ENCODE measurements at regions not wholly inside any gene's neighbourhood (a gene's known extent, or its start where the extent isn't known, plus 50 kb on each side); places are given as distances from the start of the nearest gene placed in this dataset.

DNA sequence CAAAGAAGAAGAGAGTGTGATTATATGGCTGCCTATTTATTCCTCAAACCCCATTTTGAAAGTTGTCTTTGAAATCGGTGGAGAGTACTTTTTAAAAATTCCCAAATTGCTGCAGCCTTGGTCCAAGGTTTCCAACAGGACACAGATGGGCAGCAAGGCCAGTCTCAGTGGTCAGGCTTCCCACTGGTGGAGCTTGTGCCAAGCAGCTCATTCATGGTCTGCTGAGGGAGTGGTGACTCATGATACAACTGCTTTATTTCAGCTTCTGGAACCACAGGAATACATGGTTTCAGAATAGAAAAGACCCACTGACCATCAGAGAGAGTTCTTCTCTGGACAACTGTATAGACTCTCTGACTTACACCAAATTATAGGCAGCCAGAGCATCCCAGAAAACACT lies 673.1 kb upstream of the KLF4 start:
- Mint-ChIP-seq H3K36me3 (no peaks in the 10 kb centered on the region), H3K9me3 (peaks cover 0 to 6% (median 3%) of the 10 kb centered on the region in 7 donors), H3K27ac (no peak overlapping the region), H3K27me3 (ENCODE audit: low read depth in 3 of 3) (peaks cover 2 to 4% (median 4%) of the 10 kb centered on the region in 3 donors), H3K4me1 (peaks cover 25% of the 10 kb centered on the region), H3K4me3 (no peak overlapping the region)
- TF ChIP-seq, protein P1, sequence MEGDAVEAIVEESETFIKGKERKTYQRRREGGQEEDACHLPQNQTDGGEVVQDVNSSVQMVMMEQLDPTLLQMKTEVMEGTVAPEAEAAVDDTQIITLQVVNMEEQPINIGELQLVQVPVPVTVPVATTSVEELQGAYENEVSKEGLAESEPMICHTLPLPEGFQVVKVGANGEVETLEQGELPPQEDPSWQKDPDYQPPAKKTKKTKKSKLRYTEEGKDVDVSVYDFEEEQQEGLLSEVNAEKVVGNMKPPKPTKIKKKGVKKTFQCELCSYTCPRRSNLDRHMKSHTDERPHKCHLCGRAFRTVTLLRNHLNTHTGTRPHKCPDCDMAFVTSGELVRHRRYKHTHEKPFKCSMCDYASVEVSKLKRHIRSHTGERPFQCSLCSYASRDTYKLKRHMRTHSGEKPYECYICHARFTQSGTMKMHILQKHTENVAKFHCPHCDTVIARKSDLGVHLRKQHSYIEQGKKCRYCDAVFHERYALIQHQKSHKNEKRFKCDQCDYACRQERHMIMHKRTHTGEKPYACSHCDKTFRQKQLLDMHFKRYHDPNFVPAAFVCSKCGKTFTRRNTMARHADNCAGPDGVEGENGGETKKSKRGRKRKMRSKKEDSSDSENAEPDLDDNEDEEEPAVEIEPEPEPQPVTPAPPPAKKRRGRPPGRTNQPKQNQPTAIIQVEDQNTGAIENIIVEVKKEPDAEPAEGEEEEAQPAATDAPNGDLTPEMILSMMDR (IDR thresholded peaks at IDR 0.05) = no peak
- H3K79me2 ChIP-seq (ENCODE audit: insufficient read depth, low read length) = no peaks in the 10 kb centered on the region
- H3K4me1 ChIP-seq (ENCODE audit: control insufficient read depth in 1 of 2, insufficient read depth in 2 of 2, low read length in 2 of 2) = peaks cover 9 to 13% of the 10 kb centered on the region in 2 donors
- no peaks in the 10 kb centered on the region for H3K9me3 ChIP-seq (replicated peaks in 1 of 2; ENCODE audit: control insufficient read depth in 1 of 2, insufficient read depth in 1 of 2, low read length in 2 of 2)
- no peak overlapping the region for H3K4me2 ChIP-seq (replicated peaks; ENCODE audit: extremely low read depth, low read length, poor library complexity, severe bottlenecking)
- intact Hi-C loops (cut with micrococcal nuclease) = loop anchor here in 1 of 2 donors (5.0 kb wide), 1 partner anchor 60 kb away; no protein-coding TSS in a partner anchor
- no peaks in the 10 kb centered on the region for H3K36me3 ChIP-seq (replicated peaks in 1 of 2; ENCODE audit: control insufficient read depth in 1 of 2, insufficient read depth in 2 of 2, low read length in 2 of 2)
- H3K27ac ChIP-seq (ENCODE audit: low read depth in 1 of 2, low read length in 2 of 2) = no peak overlapping the region
- no peak overlapping the region for H3K9ac ChIP-seq (ENCODE audit: insufficient read depth, low read length, poor library complexity, severe bottlenecking)
- no peaks in the 10 kb centered on the region for H3K27me3 ChIP-seq (ENCODE audit: control insufficient read depth in 2 of 2, insufficient read depth in 2 of 2, low read length in 2 of 2)
- H4K20me1 ChIP-seq (ENCODE audit: insufficient read depth, low read length) = no peaks in the 10 kb centered on the region
- no peak overlapping the region for H2AFZ ChIP-seq (ENCODE audit: insufficient read depth, low read depth, low read length, poor library complexity, severe bottlenecking)
- no peak for DNase-seq
- WGBS (ENCODE audit: insufficient coverage) = 100% methylated on average over 1 of the region's 1 CpG
- no peak overlapping the region for H3K4me3 ChIP-seq (replicated peaks in 1 of 3; ENCODE audit: low read depth in 2 of 3, low read length in 3 of 3)

DNA sequence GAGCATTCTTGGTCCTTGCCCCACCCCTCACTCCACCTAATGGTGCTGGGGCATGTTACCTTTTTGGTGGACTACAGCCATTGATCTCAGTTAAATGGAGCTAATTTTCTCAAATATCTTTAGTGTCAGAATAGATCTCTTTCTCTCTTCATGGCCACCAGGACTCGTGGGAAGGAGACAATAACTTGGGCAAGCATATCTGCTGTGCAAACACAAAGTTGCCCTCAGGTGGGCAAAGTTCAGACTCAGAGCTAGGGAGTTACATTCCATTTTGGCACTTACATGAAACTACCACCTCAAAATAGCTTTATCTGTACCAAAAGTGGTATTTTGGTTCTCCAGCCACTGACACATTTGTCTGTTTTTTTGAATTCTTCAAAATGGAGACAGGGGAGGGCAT lies 671.9 kb upstream of the KLF4 start:
- peaks cover 0 to 6% (median 3%) of the 10 kb centered on the region in 7 donors for H3K9me3 Mint-ChIP-seq
- Histone ChIP-seq H2AFZ (ENCODE audit: insufficient read depth, low read depth, low read length, poor library complexity, severe bottlenecking) (no peak overlapping the region), H3K36me3 (replicated peaks in 1 of 2; ENCODE audit: control insufficient read depth in 1 of 2, insufficient read depth in 2 of 2, low read length in 2 of 2) (no peaks in the 10 kb centered on the region), H3K79me2 (ENCODE audit: insufficient read depth, low read length) (no peaks in the 10 kb centered on the region), H3K27ac (ENCODE audit: low read depth in 1 of 2, low read length in 2 of 2) (no peak overlapping the region), H3K4me1 (ENCODE audit: control insufficient read depth in 1 of 2, insufficient read depth in 2 of 2, low read length in 2 of 2) (peaks cover 12 to 24% of the 10 kb centered on the region in 2 donors), H3K27me3 (ENCODE audit: control insufficient read depth in 2 of 2, insufficient read depth in 2 of 2, low read length in 2 of 2) (no peaks in the 10 kb centered on the region), H3K4me2 (replicated peaks; ENCODE audit: extremely low read depth, low read length, poor library complexity, severe bottlenecking) (no peak overlapping the region), H4K20me1 (ENCODE audit: insufficient read depth, low read length) (no peaks in the 10 kb centered on the region), H3K9ac (ENCODE audit: insufficient read depth, low read length, poor library complexity, severe bottlenecking) (no peak overlapping the region), H3K9me3 (replicated peaks in 1 of 2; ENCODE audit: control insufficient read depth in 1 of 2, insufficient read depth in 1 of 2, low read length in 2 of 2) (no peaks in the 10 kb centered on the region), H3K4me3 (replicated peaks in 1 of 3; ENCODE audit: low read depth in 2 of 3, low read length in 3 of 3) (no peak overlapping the region)
- no peak overlapping the region for H3K4me3 Mint-ChIP-seq
- H3K4me1 Mint-ChIP-seq = peaks cover 35% of the 10 kb centered on the region
- WGBS (ENCODE audit: insufficient coverage) = 100% methylated on average over 1 of the region's 1 CpG
- TF ChIP-seq, protein P1 (IDR thresholded peaks at IDR 0.05) = no peak
- H3K36me3 Mint-ChIP-seq = no peaks in the 10 kb centered on the region
- intact Hi-C loops (cut with micrococcal nuclease) = loop anchor here in 1 of 2 donors (5.0 kb wide), 1 partner anchor 61 kb away; no protein-coding TSS in a partner anchor
- DNase-seq = no peak
- no peak overlapping the region for H3K27ac Mint-ChIP-seq
- peaks cover 2 to 4% (median 4%) of the 10 kb centered on the region in 3 donors for H3K27me3 Mint-ChIP-seq (ENCODE audit: low read depth in 3 of 3)

Measured in CD14-positive monocyte (primary cell).